Retinal pigment epithelial cell (primary cell): ENCODE measurements at regions not wholly inside any gene's neighbourhood (a gene's known extent, or its start where the extent isn't known, plus 50 kb on each side); places are given as distances from the start of the nearest gene placed in this dataset.
"Not testable (repeated sequence)": the region's sequence is repeated elsewhere in the genome, so short reads cannot be mapped to it uniquely, and the experiment has no call there.

Experiments used
- DNase-seq: peaks from one replicate; pipeline ENCODE4 v3.0.0-alpha.2; 2010; ENCODE audit warnings: low read depth
- H3K4me3 ChIP-seq: 2 replicates; pipeline ENCODE4 v1.5.1; 2011; ENCODE audit warnings: mild to moderate bottlenecking, low read length, control low read depth, moderate library complexity
- CTCF ChIP-seq: conservative IDR thresholded peaks from 2 replicates; pipeline ENCODE4 v1.5.1; 2011; ENCODE audit warnings: low read depth, low read length, control low read depth, inconsistent platforms

GRCh38 chr4:26009502-26009901 lies 95.5 kb downstream of the SMIM20 start:
- DNase-seq: no peak
- H3K4me3 ChIP-seq: no peak overlapping the region
- TF ChIP-seq CTCF: no peak

GRCh38 chr4:26010304-26010703 lies 96.3 kb downstream of the SMIM20 start:
- DNase-seq: no peak
- TF ChIP-seq CTCF: no peak
- H3K4me3 ChIP-seq: no peak overlapping the region

- no peak for DNase-seq
- H3K4me3 ChIP-seq: no peak overlapping the region
- no peak for TF ChIP-seq CTCF
Observed at GRCh38 chr4:26013629-26014028, 99.6 kb downstream of the SMIM20 start.

GRCh38 chr4:26015133-26015651 lies 101.2 kb downstream of the SMIM20 start:
- DNase-seq: no peak
- no peak overlapping the region for H3K4me3 ChIP-seq
- no peak for TF ChIP-seq CTCF

- DNase-seq: no peak
- TF ChIP-seq CTCF: no peak
- H3K4me3 ChIP-seq: no peak overlapping the region
Observed at GRCh38 chr4:26015906-26016305, 101.9 kb downstream of the SMIM20 start.

- DNase-seq: no peak
- H3K4me3 ChIP-seq: no peak overlapping the region
- no peak for TF ChIP-seq CTCF
Observed at GRCh38 chr4:26017531-26017930, 103.5 kb downstream of the SMIM20 start.

- not testable (repeated sequence) for H3K4me3 ChIP-seq, DNase-seq
Observed at GRCh38 chr4:26017961-26018700, 104.1 kb downstream of the SMIM20 start.
